ENCODE measurements at regions not wholly inside any gene's neighbourhood (a gene's known extent, or its start where the extent isn't known, plus 50 kb on each side); places are given as distances from the start of the nearest gene placed in this dataset.

DNA sequence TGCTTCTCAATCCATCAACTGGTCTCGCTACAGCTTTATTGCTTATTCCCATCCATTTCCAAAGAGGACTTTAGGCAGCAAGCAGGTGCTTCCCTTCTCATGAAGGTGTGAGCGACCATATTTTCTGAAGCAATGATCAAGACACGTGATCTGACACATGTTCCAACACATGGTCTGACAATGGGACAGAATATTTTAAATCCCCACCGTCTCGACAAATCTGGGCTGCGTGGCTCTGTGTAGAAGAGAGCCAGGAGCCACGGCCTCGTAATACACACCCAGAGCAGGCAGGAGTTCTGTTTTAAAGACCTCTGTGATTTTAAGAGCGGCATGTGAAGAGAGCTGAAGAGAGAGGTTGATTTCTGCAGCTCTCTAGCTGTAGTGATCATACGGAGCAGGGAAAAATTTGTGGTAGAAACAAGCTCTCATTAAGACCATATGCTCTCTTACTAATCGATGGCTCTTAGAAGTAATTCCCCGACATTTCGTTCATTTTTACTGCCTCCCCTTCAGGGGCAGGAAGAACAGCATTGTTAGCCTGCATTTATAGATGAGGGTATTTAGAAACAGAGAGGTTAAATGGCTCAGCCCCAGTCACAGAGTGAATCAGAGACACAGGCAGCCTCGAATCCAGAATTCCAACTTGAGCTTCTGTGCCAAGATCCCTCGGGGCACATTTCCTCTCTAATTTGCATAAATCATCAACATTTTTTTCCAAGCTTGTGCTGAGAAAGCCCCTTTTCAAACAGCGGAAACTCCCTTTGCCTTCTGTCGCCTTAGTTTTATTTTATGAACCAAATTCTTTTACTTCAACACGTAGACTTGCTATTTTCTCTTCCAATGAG is 91.0 kb upstream of the BCOR start:
- H3K36me3 ChIP-seq (ENCODE audit: control insufficient read depth, insufficient read depth, low read length) = no peaks in the 10 kb centered on the region
- no peaks in the 10 kb centered on the region for H3K9me3 ChIP-seq (ENCODE audit: control insufficient read depth, low read length)
- 89 to 96% methylated on average over 10 to 11 of the region's 18 CpGs for WGBS, 2 experiments (ENCODE audit: insufficient coverage in 2 of 2)
- no peaks in the 10 kb centered on the region for H3K4me1 ChIP-seq (ENCODE audit: control insufficient read depth, insufficient read depth, low read length, poor library complexity, severe bottlenecking)
- H3K4me3 ChIP-seq (ENCODE audit: extremely low read depth, insufficient read depth, low read length, poor library complexity, severe bottlenecking) = no peak overlapping the region
- H3K27ac ChIP-seq (ENCODE audit: low read depth, low read length, severe bottlenecking) = no peak overlapping the region

DNA sequence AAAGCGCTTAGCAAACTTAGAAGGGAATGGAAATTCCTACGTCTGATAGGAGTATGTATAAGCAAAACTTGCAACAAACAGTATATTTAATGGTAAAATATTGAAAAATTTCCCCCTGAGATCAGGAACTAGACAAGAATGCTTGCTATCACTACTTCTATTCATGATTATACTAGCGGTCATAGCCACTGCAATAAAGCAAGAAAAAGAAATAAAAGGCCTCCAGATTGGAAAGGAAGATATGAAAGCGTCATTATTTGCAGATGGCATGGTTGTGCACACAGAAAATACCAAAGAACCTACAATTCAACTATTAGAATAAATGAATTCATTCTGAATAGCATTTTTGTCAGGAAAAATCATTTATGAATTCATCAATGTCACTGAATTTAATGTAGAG is 87.2 kb upstream of the BCOR start:
- H3K4me3 ChIP-seq (ENCODE audit: extremely low read depth, insufficient read depth, low read length, poor library complexity, severe bottlenecking) = no peak overlapping the region
- H3K36me3 ChIP-seq (ENCODE audit: control insufficient read depth, insufficient read depth, low read length) = no peaks in the 10 kb centered on the region
- WGBS, 2 experiments (ENCODE audit: insufficient coverage in 2 of 2) = no CpG with 5 or more reads among the region's 4 CpGs

DNA sequence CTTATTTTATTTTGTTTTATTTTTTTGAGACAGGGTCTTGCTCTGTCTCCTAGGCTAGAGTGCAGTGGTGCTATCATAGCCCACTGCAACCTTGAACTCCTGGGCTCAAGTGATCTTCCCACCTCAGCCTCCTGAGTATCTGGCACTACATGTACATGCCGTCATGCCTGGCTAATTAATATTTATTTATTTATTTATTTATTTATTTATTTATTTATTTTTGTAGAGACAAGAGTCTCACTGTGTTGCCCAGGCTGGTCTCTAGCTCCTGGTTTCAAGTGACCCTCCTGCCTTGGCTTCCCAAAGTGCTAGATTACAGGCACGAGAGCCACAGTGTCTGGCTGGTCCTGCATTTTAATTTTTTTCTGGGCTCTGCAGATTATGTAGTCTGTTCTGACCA is 84.9 kb upstream of the BCOR start:
- Histone ChIP-seq H3K9me3 (ENCODE audit: control insufficient read depth, low read length) (no peaks in the 10 kb centered on the region), H3K4me1 (ENCODE audit: control insufficient read depth, insufficient read depth, low read length, poor library complexity, severe bottlenecking) (no peaks in the 10 kb centered on the region), H3K27ac (ENCODE audit: low read depth, low read length, severe bottlenecking) (no peak overlapping the region), H3K36me3 (ENCODE audit: control insufficient read depth, insufficient read depth, low read length) (no peaks in the 10 kb centered on the region), H3K4me3 (ENCODE audit: extremely low read depth, insufficient read depth, low read length, poor library complexity, severe bottlenecking) (no peak overlapping the region)
- no CpG with 5 or more reads among the region's 2 CpGs for WGBS, 2 experiments (ENCODE audit: insufficient coverage in 2 of 2)

More for the DNA sequence above, 87.2 kb upstream of the BCOR start:
- H3K4me1 ChIP-seq (ENCODE audit: control insufficient read depth, insufficient read depth, low read length, poor library complexity, severe bottlenecking) = no peaks in the 10 kb centered on the region
- no peak overlapping the region for H3K27ac ChIP-seq (ENCODE audit: low read depth, low read length, severe bottlenecking)
- no peaks in the 10 kb centered on the region for H3K9me3 ChIP-seq (ENCODE audit: control insufficient read depth, low read length)

DNA sequence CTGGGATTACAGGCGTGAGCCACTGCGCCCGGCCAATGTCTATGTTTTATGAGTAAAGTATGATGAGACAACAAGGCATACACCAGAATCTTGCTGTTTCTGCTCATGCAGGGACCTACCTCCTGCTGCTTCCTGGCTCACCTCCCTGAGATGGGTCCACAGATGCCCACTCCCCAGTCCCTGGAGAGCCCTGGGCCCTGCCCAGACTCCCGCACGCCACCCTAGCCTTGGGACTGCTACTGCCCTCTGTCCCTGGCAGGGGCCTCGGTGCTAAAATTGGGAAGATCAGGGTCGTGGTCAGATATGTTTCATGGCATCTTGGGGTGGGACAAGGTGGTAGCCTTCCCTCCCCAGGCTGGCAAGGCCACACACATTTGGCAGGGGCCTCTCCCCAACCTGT is 84.3 kb upstream of the BCOR start:
- H3K9me3 ChIP-seq (ENCODE audit: control insufficient read depth, low read length) = no peaks in the 10 kb centered on the region
- H3K36me3 ChIP-seq (ENCODE audit: control insufficient read depth, insufficient read depth, low read length) = no peaks in the 10 kb centered on the region
- H3K27ac ChIP-seq (ENCODE audit: low read depth, low read length, severe bottlenecking) = no peak overlapping the region
- WGBS, 2 experiments (ENCODE audit: insufficient coverage in 2 of 2) = no CpG with 5 or more reads among the region's 7 CpGs
- no peak overlapping the region for H3K4me3 ChIP-seq (ENCODE audit: extremely low read depth, insufficient read depth, low read length, poor library complexity, severe bottlenecking)
- no peaks in the 10 kb centered on the region for H3K4me1 ChIP-seq (ENCODE audit: control insufficient read depth, insufficient read depth, low read length, poor library complexity, severe bottlenecking)

DNA sequence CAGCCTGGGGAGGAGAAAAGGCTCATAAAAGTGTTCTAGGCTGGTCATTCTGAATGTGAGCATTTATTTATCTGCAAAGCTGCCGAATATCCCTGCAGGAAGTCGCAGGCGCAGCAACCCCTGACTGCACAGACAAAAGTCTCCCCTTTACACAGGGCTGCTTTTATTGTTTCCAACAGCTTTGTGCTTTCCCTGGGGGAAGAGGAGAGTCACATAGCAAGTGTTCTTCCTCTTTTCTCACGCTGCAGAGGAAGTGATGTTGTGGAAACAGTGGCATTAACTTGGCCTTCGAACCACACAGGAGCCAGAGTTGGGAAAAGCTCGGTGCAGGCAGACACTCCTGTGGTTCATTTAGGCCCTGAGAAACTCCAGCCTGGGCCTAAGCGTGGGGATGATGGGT is 81.5 kb upstream of the BCOR start:
- Histone ChIP-seq H3K9me3 (ENCODE audit: control insufficient read depth, low read length) (no peaks in the 10 kb centered on the region), H3K36me3 (ENCODE audit: control insufficient read depth, insufficient read depth, low read length) (no peaks in the 10 kb centered on the region), H3K27ac (ENCODE audit: low read depth, low read length, severe bottlenecking) (no peak overlapping the region), H3K4me3 (ENCODE audit: extremely low read depth, insufficient read depth, low read length, poor library complexity, severe bottlenecking) (no peak overlapping the region), H3K4me1 (ENCODE audit: control insufficient read depth, insufficient read depth, low read length, poor library complexity, severe bottlenecking) (no peaks in the 10 kb centered on the region)
- WGBS, 2 experiments (ENCODE audit: insufficient coverage in 2 of 2) = 82 to 100% methylated on average over 2 of the region's 7 CpGs

DNA sequence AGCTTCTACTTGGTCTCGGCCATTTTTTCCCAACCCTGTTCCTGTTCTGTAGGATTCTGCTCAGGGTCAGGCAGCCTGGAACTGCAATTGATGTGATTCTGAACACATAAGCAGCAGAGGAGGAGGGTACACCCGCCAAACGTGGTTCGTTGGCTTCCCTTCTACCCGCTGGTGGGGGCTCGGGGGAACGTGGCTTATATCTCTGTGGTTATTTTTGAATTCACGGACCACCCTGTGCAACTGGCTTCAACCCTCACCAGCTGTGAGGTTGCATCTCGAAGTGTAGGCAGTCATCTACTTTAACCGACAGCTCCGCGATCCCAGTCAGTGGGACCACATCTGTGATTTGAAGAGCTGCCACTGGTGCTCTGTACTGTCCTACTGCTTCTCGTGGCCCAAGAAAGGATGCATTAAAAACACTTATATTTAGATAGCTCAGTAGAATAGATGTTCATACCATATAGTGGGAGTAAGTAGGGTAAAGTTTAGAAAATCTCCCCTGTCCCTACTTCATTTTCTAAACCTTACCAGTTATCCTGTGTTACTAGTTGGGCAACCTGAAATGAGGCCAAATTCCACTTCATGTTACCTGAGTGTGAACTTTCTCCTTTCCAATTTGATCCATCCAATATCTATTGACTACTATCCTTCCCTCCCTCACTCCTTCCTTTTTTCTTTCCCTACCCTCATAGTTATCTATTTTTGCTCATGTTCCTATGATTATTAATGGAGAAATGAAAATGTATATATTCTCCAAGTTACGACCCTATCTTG is 80.4 kb upstream of the BCOR start:
- H3K4me1 ChIP-seq (ENCODE audit: control insufficient read depth, insufficient read depth, low read length, poor library complexity, severe bottlenecking) = peaks cover 5% of the 10 kb centered on the region
- H3K27ac ChIP-seq (ENCODE audit: low read depth, low read length, severe bottlenecking) = no peak overlapping the region
- 96 to 100% methylated on average over 1 to 7 of the region's 14 CpGs for WGBS, 2 experiments (ENCODE audit: insufficient coverage in 2 of 2)
- H3K4me3 ChIP-seq (ENCODE audit: extremely low read depth, insufficient read depth, low read length, poor library complexity, severe bottlenecking) = no peak overlapping the region
- H3K36me3 ChIP-seq (ENCODE audit: control insufficient read depth, insufficient read depth, low read length) = no peaks in the 10 kb centered on the region
- no peaks in the 10 kb centered on the region for H3K9me3 ChIP-seq (ENCODE audit: control insufficient read depth, low read length)

DNA sequence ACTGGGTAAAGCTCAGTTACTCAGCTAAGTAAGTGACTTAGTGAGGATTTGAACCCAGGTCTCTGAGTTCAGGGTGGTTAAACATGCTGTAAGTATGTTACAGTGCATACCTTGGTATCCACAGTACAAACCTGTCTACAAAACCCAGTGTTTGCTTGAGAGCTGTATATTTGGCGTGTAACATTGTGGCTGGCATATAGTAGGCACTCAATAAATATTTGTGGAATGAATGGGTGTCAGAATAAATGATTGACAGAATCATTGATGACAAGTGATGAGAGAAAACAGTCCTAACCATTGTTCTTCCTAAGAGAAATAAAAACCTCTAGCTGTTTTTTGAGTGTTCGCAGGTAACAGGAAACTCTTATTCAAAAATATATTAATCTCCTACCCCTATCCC is 79.7 kb upstream of the BCOR start:
- no peaks in the 10 kb centered on the region for H3K9me3 ChIP-seq (ENCODE audit: control insufficient read depth, low read length)
- no peaks in the 10 kb centered on the region for H3K36me3 ChIP-seq (ENCODE audit: control insufficient read depth, insufficient read depth, low read length)
- no peak overlapping the region for H3K27ac ChIP-seq (ENCODE audit: low read depth, low read length, severe bottlenecking)
- WGBS, 2 experiments (ENCODE audit: insufficient coverage in 2 of 2) = no CpG with 5 or more reads among the region's 2 CpGs
- H3K4me3 ChIP-seq (ENCODE audit: extremely low read depth, insufficient read depth, low read length, poor library complexity, severe bottlenecking) = no peak overlapping the region
- peaks cover 8% of the 10 kb centered on the region for H3K4me1 ChIP-seq (ENCODE audit: control insufficient read depth, insufficient read depth, low read length, poor library complexity, severe bottlenecking)

DNA sequence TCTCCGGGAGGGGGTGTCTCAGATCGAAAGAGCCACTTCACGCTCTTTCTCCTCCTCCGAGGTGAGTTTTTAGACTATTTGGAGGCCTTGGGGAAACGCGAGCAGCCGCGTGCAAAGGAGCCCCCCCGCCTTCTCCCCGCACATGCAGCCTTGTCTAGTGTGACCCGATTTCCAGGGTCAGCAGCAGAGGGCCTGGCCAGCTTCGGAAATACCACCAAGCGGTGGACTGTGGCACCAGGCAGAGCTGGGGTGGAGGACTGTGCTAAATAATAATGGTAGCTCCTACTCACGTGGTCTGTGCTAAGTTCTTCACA is 79.3 kb upstream of the BCOR start:
- WGBS, 2 experiments (ENCODE audit: insufficient coverage in 2 of 2) = 12 to 14% methylated on average over 5 to 6 of the region's 14 CpGs
- Histone ChIP-seq H3K4me1 (ENCODE audit: control insufficient read depth, insufficient read depth, low read length, poor library complexity, severe bottlenecking) (peaks cover 8% of the 10 kb centered on the region), H3K36me3 (ENCODE audit: control insufficient read depth, insufficient read depth, low read length) (no peaks in the 10 kb centered on the region), H3K4me3 (ENCODE audit: extremely low read depth, insufficient read depth, low read length, poor library complexity, severe bottlenecking) (peak overlapping the region; percentile 42), H3K27ac (ENCODE audit: low read depth, low read length, severe bottlenecking) (no peak overlapping the region), H3K9me3 (ENCODE audit: control insufficient read depth, low read length) (no peaks in the 10 kb centered on the region)

DNA sequence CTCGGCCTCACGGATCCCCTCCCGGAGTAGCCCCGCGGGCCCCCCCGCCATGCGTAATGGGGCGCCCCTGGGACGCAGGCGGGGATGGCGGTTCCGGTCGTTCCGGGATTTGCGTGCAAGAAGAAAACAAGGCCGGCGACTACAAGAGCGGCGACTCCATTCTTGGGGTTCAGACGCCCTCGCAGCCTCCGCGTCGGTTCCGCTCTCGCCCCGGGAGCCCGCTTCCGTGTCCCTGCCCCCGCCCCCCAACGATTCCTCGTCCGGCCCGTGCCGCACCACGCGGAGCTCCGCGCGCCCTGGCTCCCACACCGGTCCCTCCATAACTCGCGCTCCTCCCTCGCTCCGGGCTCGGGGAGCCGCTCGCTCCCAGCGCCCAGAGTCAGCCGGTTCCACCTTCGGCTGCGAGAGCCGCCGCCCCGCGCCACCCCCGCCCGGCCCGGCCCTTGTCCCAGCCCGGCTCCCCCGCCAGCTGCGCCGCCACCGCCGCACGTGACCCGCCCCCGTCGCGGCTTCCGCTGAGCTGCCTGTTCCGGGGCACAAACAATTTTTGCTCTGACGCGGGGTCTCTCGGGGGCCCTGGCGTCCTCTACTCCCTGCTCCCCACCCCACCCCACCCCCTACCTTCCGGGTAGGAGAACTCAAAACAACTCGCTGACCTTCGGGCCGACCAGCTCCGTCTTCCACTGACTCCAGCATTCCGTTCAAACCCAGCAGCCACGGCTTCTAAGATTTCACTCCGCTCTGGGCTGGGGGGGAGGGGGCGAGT is 78.8 kb upstream of the BCOR start:
- Histone ChIP-seq H3K4me1 (ENCODE audit: control insufficient read depth, insufficient read depth, low read length, poor library complexity, severe bottlenecking) (peaks cover 8% of the 10 kb centered on the region), H3K27ac (ENCODE audit: low read depth, low read length, severe bottlenecking) (peak overlapping the region; percentile 53), H3K9me3 (ENCODE audit: control insufficient read depth, low read length) (no peaks in the 10 kb centered on the region), H3K4me3 (ENCODE audit: extremely low read depth, insufficient read depth, low read length, poor library complexity, severe bottlenecking) (peak overlapping the region; percentile 42), H3K36me3 (ENCODE audit: control insufficient read depth, insufficient read depth, low read length) (no peaks in the 10 kb centered on the region)
- WGBS, 2 experiments (ENCODE audit: insufficient coverage in 2 of 2) = 0 to 1% methylated on average over 9 to 37 of the region's 85 CpGs

DNA sequence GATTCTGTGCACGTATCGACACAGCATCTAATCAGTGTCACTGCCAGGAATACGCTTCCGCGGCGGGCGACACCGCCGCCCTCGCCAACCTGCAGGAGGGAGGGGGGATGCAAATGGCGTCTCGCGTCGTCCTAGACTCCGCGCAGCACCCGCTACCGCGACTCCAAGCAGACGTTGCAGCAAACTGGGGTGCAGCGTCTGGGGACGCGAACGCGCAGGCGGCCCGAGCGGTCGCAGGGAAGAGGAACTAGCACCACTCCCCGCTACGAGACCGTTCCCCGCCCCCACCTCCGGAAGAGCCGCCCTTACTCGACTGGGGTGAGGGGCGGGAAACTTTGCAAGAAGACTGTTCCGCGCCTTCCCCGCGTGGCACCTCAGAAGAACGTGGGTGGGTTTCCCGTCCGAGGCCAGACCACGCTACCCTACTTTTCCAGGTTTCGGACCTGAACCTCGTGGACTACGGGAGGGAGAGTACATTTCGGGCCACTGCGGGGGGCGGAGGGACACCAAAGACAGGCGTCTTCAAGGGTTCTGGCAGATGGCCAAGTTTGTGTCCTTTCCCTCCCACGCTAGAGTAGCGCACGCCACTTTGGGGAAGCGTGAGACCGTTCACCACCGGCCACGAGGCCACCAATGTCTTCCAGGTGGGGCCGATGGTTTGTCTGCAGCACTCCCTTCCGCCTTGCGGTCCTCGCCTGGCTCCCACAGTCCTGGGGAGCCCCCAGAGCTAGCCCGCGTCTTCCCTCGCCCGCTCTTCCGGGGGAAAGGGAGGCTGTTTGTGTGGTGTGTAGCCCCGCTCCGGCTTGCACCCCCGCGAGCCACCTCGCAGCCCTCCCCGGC is 78.0 kb upstream of the BCOR start:
- Histone ChIP-seq H3K36me3 (ENCODE audit: control insufficient read depth, insufficient read depth, low read length) (no peaks in the 10 kb centered on the region), H3K27ac (ENCODE audit: low read depth, low read length, severe bottlenecking) (peak overlapping the region; percentile 53), H3K9me3 (ENCODE audit: control insufficient read depth, low read length) (no peaks in the 10 kb centered on the region), H3K4me1 (ENCODE audit: control insufficient read depth, insufficient read depth, low read length, poor library complexity, severe bottlenecking) (peaks cover 11% of the 10 kb centered on the region), H3K4me3 (ENCODE audit: extremely low read depth, insufficient read depth, low read length, poor library complexity, severe bottlenecking) (peak overlapping the region; percentile 42)
- WGBS, 2 experiments (ENCODE audit: insufficient coverage in 2 of 2) = 0 to 4% methylated on average over 9 to 14 of the region's 74 CpGs
